ENCODE measurements at regions not wholly inside any gene's neighbourhood (a gene's known extent, or its start where the extent isn't known, plus 50 kb on each side); places are given as distances from the start of the nearest gene placed in this dataset.

DNA sequence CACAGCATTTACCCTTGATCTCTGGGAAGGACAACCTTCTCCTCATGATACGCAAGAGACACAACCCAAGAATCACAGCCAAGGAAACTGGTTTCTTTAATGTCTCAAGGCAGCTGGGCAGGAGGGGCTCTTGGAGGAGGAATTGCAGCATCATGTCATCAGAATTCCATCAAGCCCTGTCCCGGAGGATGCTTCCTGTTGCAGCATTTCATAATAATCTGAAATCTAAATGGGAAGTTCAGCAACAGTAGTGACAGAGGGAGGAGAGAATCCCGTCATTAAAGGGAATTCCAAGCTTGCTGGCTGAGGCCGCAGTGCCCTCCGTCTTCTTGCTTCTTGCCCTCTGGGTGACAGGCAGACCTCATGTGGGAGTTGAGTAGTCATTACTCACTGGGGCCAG is 192.7 kb downstream of the TENT4A start:
- TF ChIP-seq POLR2A (IDR thresholded peaks at IDR 0.05; ENCODE audit: low read depth, low read length) (no peak), POLR2AphosphoS5 (IDR thresholded peaks at IDR 0.05; ENCODE audit: low read depth, low read length) (no peak)

Measured in GM12892 (cell line).